H1 (cell line): ENCODE measurements at regions not wholly inside any gene's neighbourhood (a gene's known extent, or its start where the extent isn't known, plus 50 kb on each side); places are given as distances from the start of the nearest gene placed in this dataset.

Source experiments
- CTCF ChIA-PET: fragments of 300-600 bp; sonication (Branson Sonifier 250); formaldehyde crosslinking; loops from one replicate; lab custom pipeline; 2021; ENCODE audit not compliant: partially characterized antibody; lab: Charles Lee
- POLR2A ChIA-PET: fragments of 300-600 bp; sonication (Branson Sonifier 250); formaldehyde crosslinking; loops from one replicate; lab custom pipeline; 2021; ENCODE audit warnings: inconsistent platforms; ENCODE audit not compliant: partially characterized antibody; lab: Charles Lee
- DNase-seq, 2 experiments: peaks; one replicate each; pipeline versions ENCODE4 v3.0.0 to v3.0.0-alpha.2; 2010 to 2022; ENCODE audit warnings: low spot score in 2 of 2, low read depth in 1 of 2, mixed read lengths in 1 of 2
- FAIRE-seq: peaks from 2 replicates; lab custom pipeline; 2011; peaks lifted over from hg19 to GRCh38; lab: Jason Lieb, UNC
- H2AFZ ChIP-seq: 2 replicates; pipeline ENCODE4 v1.8.1; 2012; ENCODE audit warnings: low read length, inconsistent platforms
- H2AK5ac ChIP-seq: 2 replicates; pipeline ENCODE4 v1.6.1; 2013; ENCODE audit warnings: low read depth, low read length
- H2BK120ac ChIP-seq: replicated peaks from 2 replicates; pipeline ENCODE3; 2013; ENCODE audit warnings: low read depth, low read length, inconsistent platforms
- H2BK12ac ChIP-seq: 2 replicates; pipeline ENCODE4 v1.6.1; 2013; ENCODE audit warnings: low read depth, low read length
- H2BK15ac ChIP-seq: 2 replicates; pipeline ENCODE4 v1.6.1; 2013; ENCODE audit warnings: low read length
- H2BK20ac ChIP-seq: 2 replicates; pipeline ENCODE4 v1.6.1; 2013; ENCODE audit warnings: low read length
- H2BK5ac ChIP-seq: 2 replicates; pipeline ENCODE4 v1.6.1; 2013; ENCODE audit warnings: low read depth, low read length
- H3K14ac ChIP-seq: 2 replicates; pipeline ENCODE4 v1.6.1; 2013; ENCODE audit warnings: inconsistent platforms; ENCODE audit not compliant: insufficient read length
- H3K18ac ChIP-seq: 2 replicates; pipeline ENCODE4 v1.6.1; 2013; ENCODE audit warnings: low read length; ENCODE audit errors: extremely low read depth
- H3K23ac ChIP-seq: 2 replicates; pipeline ENCODE4 v1.6.1; 2013; ENCODE audit warnings: inconsistent platforms; ENCODE audit not compliant: insufficient read length
- H3K23me2 ChIP-seq: 2 replicates; pipeline ENCODE4 v1.6.1; 2013; ENCODE audit warnings: low read depth, low read length
- H3K27ac ChIP-seq: 2 replicates; pipeline ENCODE4 v1.6.1; 2011; ENCODE audit warnings: low read depth, low read length, inconsistent platforms
- H3K27me3 ChIP-seq, 4 experiments: replicated peaks in 1 of 4; 1 replicate in 1 of 4; 2 replicates in 3 of 4; pipeline versions ENCODE4 v1.6.1 to v1.8.1; 2011 to 2013; ENCODE audit warnings: low read length in 3 of 4, mild to moderate bottlenecking in 3 of 4, inconsistent platforms in 2 of 4, mixed read lengths in 2 of 4, moderate library complexity in 1 of 4; ENCODE audit not compliant: control insufficient read depth in 3 of 4, insufficient read depth in 3 of 4; ENCODE audit errors: extremely low read depth in 1 of 4
- H3K36me3 ChIP-seq, 4 experiments: 2 replicates each; pipeline versions ENCODE4 v1.6.1 to v1.8.1; 2011 to 2013; ENCODE audit warnings: mild to moderate bottlenecking in 4 of 4, low read length in 3 of 4, moderate library complexity in 2 of 4, control low read depth in 1 of 4, inconsistent platforms in 1 of 4; ENCODE audit not compliant: insufficient read depth in 4 of 4, control insufficient read depth in 2 of 4
- H3K4ac ChIP-seq: replicated peaks from 2 replicates; pipeline ENCODE3; 2013; ENCODE audit warnings: low read length, low read depth, mixed read lengths, inconsistent platforms; ENCODE audit not compliant: insufficient read length
- H3K4me1 ChIP-seq, 4 experiments: replicated peaks in 1 of 4; 1 replicate in 1 of 4; 2 replicates in 3 of 4; pipeline versions ENCODE4 v1.6.1 to v1.8.1; 2011 to 2013; ENCODE audit warnings: low read length in 3 of 4, inconsistent platforms in 2 of 4, mixed read lengths in 1 of 4; ENCODE audit not compliant: insufficient read depth in 4 of 4, control insufficient read depth in 3 of 4
- H3K4me2 ChIP-seq, 2 experiments: 2 replicates each; pipeline versions ENCODE4 v1.6.1 to v1.8.1; 2011 to 2013; ENCODE audit warnings: low read depth in 2 of 2, low read length in 2 of 2, control low read depth in 1 of 2, inconsistent platforms in 1 of 2, mild to moderate bottlenecking in 1 of 2; ENCODE audit not compliant: insufficient read depth in 1 of 2
- H3K4me3 ChIP-seq, 4 experiments: fragments of 200-600, 300-600 bp in 1 of 4; sonication (generic), shearing (Covaris generic), sonication (Bioruptor Twin) in 1 of 4; 2 replicates each; pipeline versions ENCODE4 v1.5.1 to v1.8.1; 2011 to 2016; ENCODE audit warnings: low read length in 4 of 4, low read depth in 3 of 4, control low read depth in 2 of 4, inconsistent platforms in 2 of 4, mild to moderate bottlenecking in 2 of 4, mixed read lengths in 1 of 4, moderate library complexity in 1 of 4; ENCODE audit not compliant: insufficient read depth in 2 of 4; ENCODE audit errors: extremely low read depth in 1 of 4
- H3K56ac ChIP-seq: replicated peaks from 2 replicates; pipeline ENCODE3; 2013; ENCODE audit warnings: low read depth, mild to moderate bottlenecking, mixed read lengths, low read length, inconsistent platforms; ENCODE audit not compliant: insufficient read length
- H3K79me1 ChIP-seq: 2 replicates; pipeline ENCODE4 v1.6.1; 2013; ENCODE audit warnings: low read depth, low read length, control low read depth
- H3K79me2 ChIP-seq, 2 experiments: 2 replicates each; pipeline versions ENCODE4 v1.6.1 to v1.8.1; 2012 to 2013; ENCODE audit warnings: low read length in 2 of 2, mild to moderate bottlenecking in 2 of 2, inconsistent platforms in 1 of 2; ENCODE audit not compliant: insufficient read depth in 2 of 2, control insufficient read depth in 1 of 2
- H3K9ac ChIP-seq, 4 experiments: replicated peaks in 1 of 4; 1 replicate in 1 of 4; 2 replicates in 3 of 4; pipeline versions ENCODE4 v1.6.1 to v1.8.1; 2011 to 2013; ENCODE audit warnings: low read depth in 3 of 4, low read length in 3 of 4, control low read depth in 2 of 4, mild to moderate bottlenecking in 2 of 4, moderate library complexity in 2 of 4, inconsistent platforms in 1 of 4; ENCODE audit errors: extremely low read depth in 1 of 4
- H3K9me3 ChIP-seq, 2 experiments: 2 replicates each; pipeline versions ENCODE4 v1.6.1 to v1.8.1; 2012 to 2013; ENCODE audit warnings: mild to moderate bottlenecking in 2 of 2, moderate library complexity in 2 of 2, control low read depth in 1 of 2, inconsistent platforms in 1 of 2, low read depth in 1 of 2, low read length in 1 of 2, mixed read lengths in 1 of 2; ENCODE audit not compliant: insufficient read depth in 2 of 2
- H4K20me1 ChIP-seq, 2 experiments: replicated peaks in 1 of 2; 2 replicates each; pipeline versions ENCODE3 to v1.8.1; 2011 to 2013; ENCODE audit warnings: inconsistent platforms in 2 of 2, low read length in 2 of 2, mild to moderate bottlenecking in 1 of 2; ENCODE audit not compliant: insufficient read depth in 2 of 2, control insufficient read depth in 1 of 2
- H4K5ac ChIP-seq: 2 replicates; pipeline ENCODE4 v1.6.1; 2013; ENCODE audit warnings: low read length, low read depth, mixed read lengths, inconsistent platforms; ENCODE audit not compliant: insufficient read length
- H4K8ac ChIP-seq: 2 replicates; pipeline ENCODE4 v1.8.0; 2013; ENCODE audit warnings: mild to moderate bottlenecking, moderate library complexity, low read length, inconsistent platforms; ENCODE audit not compliant: insufficient read depth; ENCODE audit errors: extremely low read depth
- H4K91ac ChIP-seq: replicated peaks from 2 replicates; pipeline ENCODE3; 2013; ENCODE audit warnings: low read length, mixed read lengths, inconsistent platforms; ENCODE audit not compliant: insufficient read length
- ASH2L ChIP-seq: fragments of 200-600, 300-600 bp; sonication (generic); IDR thresholded peaks from one replicate; pipeline ENCODE4 v1.7.1; 2017; ENCODE audit warnings: low read length
- BACH1 ChIP-seq: IDR thresholded peaks from 2 replicates; pipeline ENCODE4 v1.6.1; 2012; ENCODE audit warnings: low read length, improper control_type of control experiment
- CREB1 ChIP-seq: IDR thresholded peaks from 2 replicates; pipeline ENCODE4 v1.6.1; 2012; ENCODE audit warnings: inconsistent platforms
- EGR1 ChIP-seq: IDR thresholded peaks from 2 replicates; pipeline ENCODE4 v1.6.1; 2011; ENCODE audit warnings: low read depth, low read length, borderline replicate concordance
- EZH2 ChIP-seq: fragments of 200-600 bp; sonication (generic); IDR thresholded peaks from 2 replicates; pipeline ENCODE4 v1.7.1; 2012; ENCODE audit warnings: low read depth, mild to moderate bottlenecking, moderate library complexity, low read length, inconsistent platforms; ENCODE audit not compliant: severe bottlenecking
- JUN ChIP-seq: IDR thresholded peaks from 2 replicates; pipeline ENCODE4 v1.6.1; 2011; ENCODE audit warnings: low read depth, mild to moderate bottlenecking, improper control_type of control experiment, low read length
- JUND ChIP-seq: IDR thresholded peaks from 2 replicates; pipeline ENCODE4 v1.6.1; 2011; ENCODE audit warnings: mild to moderate bottlenecking, improper control_type of control experiment, low read length
- RFX5 ChIP-seq: IDR thresholded peaks from 2 replicates; pipeline ENCODE4 v1.6.1; 2011; ENCODE audit warnings: low read depth, low read length, improper control_type of control experiment, borderline replicate concordance
- SIRT6 ChIP-seq: IDR thresholded peaks from one replicate; pipeline ENCODE4 v1.7.1; 2012; ENCODE audit warnings: low read length, inconsistent platforms
- TBP ChIP-seq: IDR thresholded peaks from 2 replicates; pipeline ENCODE4 v1.6.1; 2011; ENCODE audit warnings: low read depth, low read length, improper control_type of control experiment
- TCF12 ChIP-seq: IDR thresholded peaks from 2 replicates; pipeline ENCODE4 v1.6.1; 2011; ENCODE audit warnings: low read depth, mild to moderate bottlenecking, low read length
- TEAD4 ChIP-seq: IDR thresholded peaks from 2 replicates; pipeline ENCODE4 v1.6.1; 2012; ENCODE audit warnings: low read depth, low read length, inconsistent platforms, mixed read lengths
- WGBS, 2 experiments: shearing (Covaris generic) in 1 of 2; methylation state at CpG; one replicate each; pipeline versions ENCODE4 v1.1.6 to v1.1.7; 2013 to 2015; ENCODE audit warnings: low lambda C conversion rate in 2 of 2, mixed read lengths in 2 of 2, inconsistent platforms in 1 of 2, low coverage in 1 of 2, missing lambda C conversion rate in 1 of 2; ENCODE audit not compliant: insufficient replicate concordance in 2 of 2, insufficient coverage in 1 of 2, insufficient read length in 1 of 2; ENCODE audit errors: extremely low coverage in 1 of 2, missing lambda C conversion rate in 1 of 2; 5-methylcytosine and 5-hydroxymethylcytosine counted together

DNA sequence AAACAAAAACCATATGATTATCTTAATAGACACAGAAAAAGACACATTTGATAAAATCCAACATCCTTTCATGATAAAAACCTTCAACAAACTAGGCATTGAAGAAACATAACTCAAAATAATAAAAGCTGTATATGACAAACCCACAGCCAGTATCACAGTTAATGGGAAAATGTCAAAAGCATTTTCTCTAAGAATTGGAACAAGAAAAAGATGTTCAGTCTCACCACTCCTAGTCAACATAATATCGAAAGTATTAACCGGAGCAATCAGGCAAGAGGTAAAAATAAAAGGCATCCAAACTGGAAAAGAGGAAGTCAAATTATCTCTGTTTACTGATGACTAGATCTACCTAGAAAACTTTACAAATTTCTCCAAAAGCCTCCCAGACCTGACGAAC is 684.2 kb upstream of the SPRY2 start:
- H3K23me2 ChIP-seq, result no peaks in the 10 kb centered on the region
- H3K4me3 ChIP-seq, result no peak overlapping the region
- H2BK20ac ChIP-seq, result no peak overlapping the region
- no peaks in the 10 kb centered on the region for H3K4me1 ChIP-seq
- H3K9ac ChIP-seq, result no peak overlapping the region
- H2BK12ac ChIP-seq, result no peak overlapping the region
- no peak overlapping the region for H3K27ac ChIP-seq
- ChIA-PET POLR2A (no interaction called here), CTCF (interaction anchor here (1.1 to 1.6 kb wide), 2 partner anchors 8 to 16 kb away, joined by 3 read pairs; no protein-coding TSS in a partner anchor)
- H4K5ac ChIP-seq, result no peak overlapping the region
- H3K27me3 ChIP-seq, result no peaks in the 10 kb centered on the region
- H3K79me2 ChIP-seq, result no peaks in the 10 kb centered on the region
- H2AK5ac ChIP-seq, result no peak overlapping the region
- no peaks in the 10 kb centered on the region for H3K9me3 ChIP-seq
- H3K14ac ChIP-seq, result no peak overlapping the region
- no peak overlapping the region for H4K91ac ChIP-seq
- no peak overlapping the region for H3K4ac ChIP-seq
- WGBS, 2 experiments, result 92% methylated on average over 3 of the region's 3 CpGs; no CpG with 5 or more reads in 1 of the 2 experiments
- no peaks in the 10 kb centered on the region for H3K36me3 ChIP-seq
- H2BK15ac ChIP-seq, result no peak overlapping the region
- FAIRE-seq (no peak), DNase-seq (no peak)
- no peak overlapping the region for H2BK5ac ChIP-seq
- H3K79me1 ChIP-seq, result no peaks in the 10 kb centered on the region
- no peak overlapping the region for H3K56ac ChIP-seq
- H3K23ac ChIP-seq, result no peak overlapping the region
- no peak overlapping the region for H4K8ac ChIP-seq
- no peaks in the 10 kb centered on the region for H4K20me1 ChIP-seq
- no peak for TF ChIP-seq TBP
- no peak for TF ChIP-seq TEAD4
- no peak for TF ChIP-seq JUND
- no peak for TF ChIP-seq EZH2
- TF ChIP-seq RFX5, result no peak
- TF ChIP-seq TCF12, result no peak
- no peak for TF ChIP-seq SIRT6
- TF ChIP-seq BACH1, result no peak
- TF ChIP-seq JUN, result no peak
- TF ChIP-seq EGR1, result no peak
- no peak for TF ChIP-seq ASH2L
- TF ChIP-seq CREB1, result no peak
- no peak overlapping the region for H2AFZ ChIP-seq
- H3K4me2 ChIP-seq, result no peak overlapping the region
- H3K18ac ChIP-seq, result no peak overlapping the region
- no peak overlapping the region for H2BK120ac ChIP-seq
